ENCODE measurements at regions not wholly inside any gene's neighbourhood (a gene's known extent, or its start where the extent isn't known, plus 50 kb on each side); places are given as distances from the start of the nearest gene placed in this dataset.

DNA sequence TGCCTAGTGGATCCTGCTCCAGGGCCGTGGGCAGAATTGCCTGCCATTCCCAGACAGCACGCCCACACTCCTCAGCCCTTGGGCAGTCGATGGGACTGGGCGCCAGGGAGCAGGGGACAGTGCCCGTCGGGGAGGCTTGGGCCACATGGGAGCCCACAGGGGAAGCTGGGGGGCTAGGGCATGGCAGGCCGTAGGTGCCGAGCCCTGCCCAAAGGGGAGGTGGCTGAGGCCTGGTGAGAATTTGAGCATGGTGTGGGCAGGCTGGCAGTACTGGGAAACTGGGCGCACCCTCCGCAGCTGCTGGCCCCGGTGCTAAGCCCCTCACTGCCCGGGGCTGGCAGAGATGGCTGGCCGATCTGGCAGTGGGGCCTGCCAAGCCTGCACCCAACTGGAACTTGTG, 1225.9 kb upstream of the EPHA6 start:
- TF ChIP-seq, protein P1, sequence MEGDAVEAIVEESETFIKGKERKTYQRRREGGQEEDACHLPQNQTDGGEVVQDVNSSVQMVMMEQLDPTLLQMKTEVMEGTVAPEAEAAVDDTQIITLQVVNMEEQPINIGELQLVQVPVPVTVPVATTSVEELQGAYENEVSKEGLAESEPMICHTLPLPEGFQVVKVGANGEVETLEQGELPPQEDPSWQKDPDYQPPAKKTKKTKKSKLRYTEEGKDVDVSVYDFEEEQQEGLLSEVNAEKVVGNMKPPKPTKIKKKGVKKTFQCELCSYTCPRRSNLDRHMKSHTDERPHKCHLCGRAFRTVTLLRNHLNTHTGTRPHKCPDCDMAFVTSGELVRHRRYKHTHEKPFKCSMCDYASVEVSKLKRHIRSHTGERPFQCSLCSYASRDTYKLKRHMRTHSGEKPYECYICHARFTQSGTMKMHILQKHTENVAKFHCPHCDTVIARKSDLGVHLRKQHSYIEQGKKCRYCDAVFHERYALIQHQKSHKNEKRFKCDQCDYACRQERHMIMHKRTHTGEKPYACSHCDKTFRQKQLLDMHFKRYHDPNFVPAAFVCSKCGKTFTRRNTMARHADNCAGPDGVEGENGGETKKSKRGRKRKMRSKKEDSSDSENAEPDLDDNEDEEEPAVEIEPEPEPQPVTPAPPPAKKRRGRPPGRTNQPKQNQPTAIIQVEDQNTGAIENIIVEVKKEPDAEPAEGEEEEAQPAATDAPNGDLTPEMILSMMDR (IDR thresholded peaks at IDR 0.05), result no peak
- TF ChIP-seq POLR2AphosphoS5 (IDR thresholded peaks at IDR 0.05), result no peak

Measured in transverse colon (tissue), 4 donors.